ENCODE measurements at regions not wholly inside any gene's neighbourhood (a gene's known extent, or its start where the extent isn't known, plus 50 kb on each side); places are given as distances from the start of the nearest gene placed in this dataset.

DNA sequence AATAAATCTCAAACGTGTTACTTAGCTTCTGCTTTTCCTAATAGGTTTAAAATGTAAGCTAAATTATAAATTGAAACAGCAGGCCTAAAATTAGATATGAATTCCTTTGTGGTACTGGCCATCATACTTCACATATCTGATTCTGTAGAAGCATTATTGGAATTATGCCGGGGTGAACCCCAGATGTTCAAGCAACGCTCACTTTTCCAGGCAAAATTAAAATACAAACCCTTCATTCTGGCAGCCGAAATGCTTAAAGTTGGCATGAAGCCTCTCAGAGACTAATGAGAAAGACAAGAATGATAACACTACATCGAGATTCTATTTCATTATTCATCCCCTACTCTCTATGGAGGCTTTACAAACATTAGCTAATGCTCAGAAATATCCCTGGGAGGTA lies 1352.7 kb upstream of the ADGRL2 start:
- H3K27me3 Mint-ChIP-seq: no peaks in the 10 kb centered on the region
- DNase-seq: no peak

GRCh38 chr1:80447526-80447925 lies 1353.2 kb upstream of the ADGRL2 start:
- no peak overlapping the region for H3K4me3 Mint-ChIP-seq
- H3K4me1 Mint-ChIP-seq: no peaks in the 10 kb centered on the region
- no peaks in the 10 kb centered on the region for H3K4me1 ChIP-seq (ENCODE audit: control insufficient read depth, insufficient read depth, low read length, poor library complexity, severe bottlenecking)
- H3K27me3 Mint-ChIP-seq: no peaks in the 10 kb centered on the region
- H3K9me3 Mint-ChIP-seq: peaks cover 1 to 13% (median 6%) of the 10 kb centered on the region in 7 donors
- H3K27me3 ChIP-seq (ENCODE audit: control insufficient read depth, insufficient read depth, low read length): no peaks in the 10 kb centered on the region
- no peaks in the 10 kb centered on the region for H3K36me3 ChIP-seq (ENCODE audit: control insufficient read depth, insufficient read depth, low read length)
- DNase-seq (no peak), ATAC-seq (ENCODE audit: low read depth in 2 of 2) (no peak)
- H3K27ac ChIP-seq (ENCODE audit: insufficient read depth, low read length, poor library complexity, severe bottlenecking): no peak overlapping the region
- H3K4me3 ChIP-seq (ENCODE audit: low read depth, low read length): no peak overlapping the region
- no peaks in the 10 kb centered on the region for H3K36me3 Mint-ChIP-seq
- H3K27ac Mint-ChIP-seq: no peak overlapping the region
- H3K9me3 ChIP-seq (ENCODE audit: control insufficient read depth in 2 of 2, low read length in 2 of 2): peaks cover 0 to 3% of the 10 kb centered on the region in 2 experiments

More for the DNA sequence above, 1352.7 kb upstream of the ADGRL2 start:
- H3K36me3 ChIP-seq (ENCODE audit: control insufficient read depth, insufficient read depth, low read length): no peaks in the 10 kb centered on the region
- peaks cover 1 to 13% (median 6%) of the 10 kb centered on the region in 7 donors for H3K9me3 Mint-ChIP-seq
- no peak overlapping the region for H3K4me3 Mint-ChIP-seq
- H3K9me3 ChIP-seq (ENCODE audit: control insufficient read depth in 2 of 2, low read length in 2 of 2): peaks cover 0 to 3% of the 10 kb centered on the region in 2 experiments
- H3K27me3 ChIP-seq (ENCODE audit: control insufficient read depth, insufficient read depth, low read length): no peaks in the 10 kb centered on the region
- no peak overlapping the region for H3K4me3 ChIP-seq (ENCODE audit: low read depth, low read length)
- ATAC-seq (ENCODE audit: low read depth in 2 of 2): no peak
- no peaks in the 10 kb centered on the region for H3K4me1 ChIP-seq (ENCODE audit: control insufficient read depth, insufficient read depth, low read length, poor library complexity, severe bottlenecking)
- no peaks in the 10 kb centered on the region for H3K36me3 Mint-ChIP-seq
- no peak overlapping the region for H3K27ac ChIP-seq (ENCODE audit: insufficient read depth, low read length, poor library complexity, severe bottlenecking)
- no peak overlapping the region for H3K27ac Mint-ChIP-seq
- H3K4me1 Mint-ChIP-seq: no peaks in the 10 kb centered on the region

DNA sequence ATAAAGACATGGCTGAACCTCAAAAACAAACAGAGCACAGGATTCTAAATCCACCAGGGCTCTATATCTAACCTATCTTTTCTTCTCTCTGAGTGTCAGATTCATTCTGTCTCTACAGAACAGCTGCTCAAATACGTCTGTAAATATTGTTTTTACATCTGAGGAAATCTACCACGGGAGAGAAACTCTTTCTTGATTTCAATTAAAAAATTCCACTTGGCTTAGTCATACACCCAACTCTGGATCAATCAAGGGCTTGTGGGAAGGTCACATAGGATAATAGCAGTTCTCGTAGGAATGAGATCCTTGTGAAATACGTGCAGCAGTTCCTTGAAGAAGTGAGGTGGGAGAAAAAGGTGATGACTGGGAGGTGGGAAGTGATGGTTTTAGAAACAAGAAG lies 1355.7 kb upstream of the ADGRL2 start:
- no peaks in the 10 kb centered on the region for H3K4me1 ChIP-seq (ENCODE audit: control insufficient read depth, insufficient read depth, low read length, poor library complexity, severe bottlenecking)
- Mint-ChIP-seq H3K4me3 (no peak overlapping the region), H3K4me1 (no peaks in the 10 kb centered on the region), H3K27me3 (no peaks in the 10 kb centered on the region), H3K9me3 (peaks cover 0 to 9% (median 6%) of the 10 kb centered on the region in 7 donors), H3K27ac (no peak overlapping the region), H3K36me3 (no peaks in the 10 kb centered on the region)
- H3K27me3 ChIP-seq (ENCODE audit: control insufficient read depth, insufficient read depth, low read length): no peaks in the 10 kb centered on the region
- peaks cover 0 to 3% of the 10 kb centered on the region in 2 experiments for H3K9me3 ChIP-seq (ENCODE audit: control insufficient read depth in 2 of 2, low read length in 2 of 2)
- no peaks in the 10 kb centered on the region for H3K36me3 ChIP-seq (ENCODE audit: control insufficient read depth, insufficient read depth, low read length)
- DNase-seq (no peak), ATAC-seq (ENCODE audit: low read depth in 2 of 2) (no peak)
- no peak overlapping the region for H3K4me3 ChIP-seq (ENCODE audit: low read depth, low read length)
- H3K27ac ChIP-seq (ENCODE audit: insufficient read depth, low read length, poor library complexity, severe bottlenecking): no peak overlapping the region

GRCh38 chr1:80444171-80444570 lies 1356.6 kb upstream of the ADGRL2 start:
- DNase-seq (no peak), ATAC-seq (ENCODE audit: low read depth in 2 of 2) (no peak)
- H3K9me3 ChIP-seq (ENCODE audit: control insufficient read depth in 2 of 2, low read length in 2 of 2): peaks cover 0 to 3% of the 10 kb centered on the region in 2 experiments
- no peaks in the 10 kb centered on the region for H3K36me3 Mint-ChIP-seq
- no peaks in the 10 kb centered on the region for H3K27me3 Mint-ChIP-seq
- no peak overlapping the region for H3K27ac ChIP-seq (ENCODE audit: insufficient read depth, low read length, poor library complexity, severe bottlenecking)
- H3K27me3 ChIP-seq (ENCODE audit: control insufficient read depth, insufficient read depth, low read length): no peaks in the 10 kb centered on the region
- H3K4me1 Mint-ChIP-seq: no peaks in the 10 kb centered on the region
- H3K9me3 Mint-ChIP-seq: peaks cover 0 to 13% (median 7%) of the 10 kb centered on the region in 7 donors
- H3K27ac Mint-ChIP-seq: no peak overlapping the region
- H3K4me3 Mint-ChIP-seq: no peak overlapping the region
- no peaks in the 10 kb centered on the region for H3K4me1 ChIP-seq (ENCODE audit: control insufficient read depth, insufficient read depth, low read length, poor library complexity, severe bottlenecking)
- no peak overlapping the region for H3K4me3 ChIP-seq (ENCODE audit: low read depth, low read length)
- no peaks in the 10 kb centered on the region for H3K36me3 ChIP-seq (ENCODE audit: control insufficient read depth, insufficient read depth, low read length)

DNA sequence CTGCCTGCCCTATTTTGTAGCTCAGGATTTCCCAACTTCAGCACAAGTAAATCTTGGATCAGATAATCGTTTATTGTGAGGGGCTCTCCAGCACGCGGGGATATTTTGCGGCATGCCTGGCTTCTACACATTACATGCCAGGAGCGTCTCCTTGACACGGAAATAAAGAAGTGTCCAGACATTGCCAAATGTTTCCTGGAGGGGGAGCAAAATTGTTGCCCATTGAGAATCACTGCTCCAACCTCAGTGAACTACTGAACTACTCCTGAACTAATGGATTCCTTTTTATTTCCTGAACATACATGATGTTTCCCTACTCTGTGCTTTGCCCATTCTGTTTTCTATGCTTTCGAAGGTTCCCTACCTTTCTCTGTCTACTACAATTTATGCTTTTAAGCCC lies 1359.1 kb upstream of the ADGRL2 start:
- no peaks in the 10 kb centered on the region for H3K27me3 Mint-ChIP-seq
- no peak overlapping the region for H3K27ac ChIP-seq (ENCODE audit: insufficient read depth, low read length, poor library complexity, severe bottlenecking)
- no peak overlapping the region for H3K27ac Mint-ChIP-seq
- no peak overlapping the region for H3K4me3 ChIP-seq (ENCODE audit: low read depth, low read length)
- H3K9me3 ChIP-seq (ENCODE audit: control insufficient read depth in 2 of 2, low read length in 2 of 2): peaks cover 0 to 3% of the 10 kb centered on the region in 2 experiments
- ATAC-seq (ENCODE audit: low read depth in 2 of 2) (no peak), DNase-seq (no peak)
- H3K4me3 Mint-ChIP-seq: no peak overlapping the region
- no peaks in the 10 kb centered on the region for H3K36me3 ChIP-seq (ENCODE audit: control insufficient read depth, insufficient read depth, low read length)
- no peaks in the 10 kb centered on the region for H3K4me1 ChIP-seq (ENCODE audit: control insufficient read depth, insufficient read depth, low read length, poor library complexity, severe bottlenecking)
- H3K9me3 Mint-ChIP-seq: peaks cover 1 to 13% (median 5%) of the 10 kb centered on the region in 7 donors
- no peaks in the 10 kb centered on the region for H3K4me1 Mint-ChIP-seq
- no peaks in the 10 kb centered on the region for H3K27me3 ChIP-seq (ENCODE audit: control insufficient read depth, insufficient read depth, low read length)
- no peaks in the 10 kb centered on the region for H3K36me3 Mint-ChIP-seq

DNA sequence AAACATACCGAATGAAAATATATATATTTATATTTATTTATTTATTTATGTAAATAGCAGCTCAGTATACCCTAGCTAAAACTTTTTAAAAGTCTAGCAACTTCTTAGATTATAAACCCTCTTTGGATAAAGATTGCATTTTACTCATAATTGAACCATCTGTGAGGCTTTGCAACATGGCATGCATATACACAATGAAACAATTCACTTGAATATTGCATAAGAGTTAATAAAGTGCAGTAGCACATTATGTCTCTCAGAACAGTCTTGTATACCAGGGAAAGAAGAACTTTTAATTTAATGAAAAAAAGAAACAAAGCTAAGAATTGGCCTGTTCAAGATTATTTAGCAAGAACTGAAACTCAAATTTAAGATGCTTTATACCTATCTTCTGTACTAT lies 1363.9 kb upstream of the ADGRL2 start:
- Histone ChIP-seq H3K27me3 (ENCODE audit: control insufficient read depth, insufficient read depth, low read length) (no peaks in the 10 kb centered on the region), H3K4me3 (ENCODE audit: low read depth, low read length) (no peak overlapping the region), H3K27ac (ENCODE audit: insufficient read depth, low read length, poor library complexity, severe bottlenecking) (no peak overlapping the region), H3K36me3 (ENCODE audit: control insufficient read depth, insufficient read depth, low read length) (no peaks in the 10 kb centered on the region), H3K9me3 (ENCODE audit: control insufficient read depth in 2 of 2, low read length in 2 of 2) (peaks cover 0 to 12% of the 10 kb centered on the region in 2 experiments), H3K4me1 (ENCODE audit: control insufficient read depth, insufficient read depth, low read length, poor library complexity, severe bottlenecking) (no peaks in the 10 kb centered on the region)
- DNase-seq: no peak
- Mint-ChIP-seq H3K4me1 (no peaks in the 10 kb centered on the region), H3K36me3 (no peaks in the 10 kb centered on the region), H3K27me3 (no peaks in the 10 kb centered on the region), H3K4me3 (no peak overlapping the region), H3K9me3 (peaks cover 1 to 20% (median 11%) of the 10 kb centered on the region in 7 donors), H3K27ac (no peak overlapping the region)
- no peak for ATAC-seq (ENCODE audit: low read depth in 2 of 2)

DNA sequence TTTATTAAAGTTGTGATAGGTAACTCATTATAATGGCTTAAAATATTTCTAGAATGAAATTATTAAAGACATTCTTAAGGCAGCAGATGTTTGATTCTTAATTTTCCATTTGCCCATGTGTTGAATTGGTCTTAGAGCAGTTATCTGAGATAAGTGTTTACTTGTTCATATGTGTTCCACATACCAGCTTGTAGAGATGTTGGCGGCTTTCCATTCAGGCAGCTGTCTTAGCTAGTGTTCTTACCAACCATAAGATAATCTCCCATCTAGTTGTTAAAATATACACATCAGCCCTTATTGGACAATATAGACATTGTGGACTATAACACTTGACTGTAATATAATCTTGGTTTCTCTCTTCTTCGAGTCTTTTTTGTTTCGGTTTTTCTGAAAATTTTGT lies 1372.9 kb upstream of the ADGRL2 start:
- no peak overlapping the region for H3K4me3 Mint-ChIP-seq
- Histone ChIP-seq H3K4me3 (ENCODE audit: low read depth, low read length) (no peak overlapping the region), H3K36me3 (ENCODE audit: control insufficient read depth, insufficient read depth, low read length) (no peaks in the 10 kb centered on the region), H3K27ac (ENCODE audit: insufficient read depth, low read length, poor library complexity, severe bottlenecking) (no peak overlapping the region), H3K9me3 (ENCODE audit: control insufficient read depth in 2 of 2, low read length in 2 of 2) (peaks cover 2 to 13% of the 10 kb centered on the region in 2 experiments), H3K4me1 (ENCODE audit: control insufficient read depth, insufficient read depth, low read length, poor library complexity, severe bottlenecking) (no peaks in the 10 kb centered on the region), H3K27me3 (ENCODE audit: control insufficient read depth, insufficient read depth, low read length) (no peaks in the 10 kb centered on the region)
- no peaks in the 10 kb centered on the region for H3K4me1 Mint-ChIP-seq
- no peaks in the 10 kb centered on the region for H3K27me3 Mint-ChIP-seq
- ATAC-seq (ENCODE audit: low read depth in 2 of 2): no peak
- DNase-seq: no peak
- no peak overlapping the region for H3K27ac Mint-ChIP-seq
- no peaks in the 10 kb centered on the region for H3K36me3 Mint-ChIP-seq
- peaks cover 0 to 13% (median 7%) of the 10 kb centered on the region in 7 donors for H3K9me3 Mint-ChIP-seq

DNA sequence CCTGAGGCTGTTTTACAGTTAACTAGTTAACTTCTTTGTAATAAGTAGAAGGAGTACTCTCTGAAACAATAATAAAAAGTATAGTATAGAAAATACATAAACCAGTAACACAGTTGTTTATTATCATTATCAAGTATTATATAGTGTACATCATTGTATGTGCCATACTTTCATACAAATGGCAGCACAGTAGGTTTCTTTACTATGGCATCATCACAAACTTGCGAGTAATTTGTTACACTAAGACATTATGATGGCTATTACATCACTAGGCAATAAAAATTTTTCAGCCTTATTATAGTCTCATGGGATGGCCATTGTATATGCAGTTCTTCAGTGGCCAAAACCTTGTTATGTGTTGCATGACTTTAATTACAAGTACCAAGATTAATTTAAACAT lies 1376.5 kb upstream of the ADGRL2 start:
- ATAC-seq (ENCODE audit: low read depth in 2 of 2) (no peak), DNase-seq (no peak)
- Histone ChIP-seq H3K36me3 (ENCODE audit: control insufficient read depth, insufficient read depth, low read length) (no peaks in the 10 kb centered on the region), H3K4me1 (ENCODE audit: control insufficient read depth, insufficient read depth, low read length, poor library complexity, severe bottlenecking) (no peaks in the 10 kb centered on the region), H3K27me3 (ENCODE audit: control insufficient read depth, insufficient read depth, low read length) (no peaks in the 10 kb centered on the region), H3K9me3 (ENCODE audit: control insufficient read depth in 2 of 2, low read length in 2 of 2) (peaks cover 0 to 2% of the 10 kb centered on the region in 2 experiments), H3K27ac (ENCODE audit: insufficient read depth, low read length, poor library complexity, severe bottlenecking) (no peak overlapping the region), H3K4me3 (ENCODE audit: low read depth, low read length) (no peak overlapping the region)
- H3K27ac Mint-ChIP-seq: no peak overlapping the region
- peaks cover 0 to 8% (median 2%) of the 10 kb centered on the region in 7 donors for H3K9me3 Mint-ChIP-seq
- no peak overlapping the region for H3K4me3 Mint-ChIP-seq
- no peaks in the 10 kb centered on the region for H3K27me3 Mint-ChIP-seq
- no peaks in the 10 kb centered on the region for H3K36me3 Mint-ChIP-seq
- H3K4me1 Mint-ChIP-seq: no peaks in the 10 kb centered on the region
